ENCODE measurements at regions not wholly inside any gene's neighbourhood (a gene's known extent, or its start where the extent isn't known, plus 50 kb on each side); places are given as distances from the start of the nearest gene placed in this dataset.

- no peak for TF ChIP-seq CTCF (conservative IDR thresholded peaks at IDR 0.05; ENCODE audit: low read depth, low read length)
- no peak for TF ChIP-seq BHLHE40 (IDR thresholded peaks at IDR 0.05; ENCODE audit: low read depth, low read length)
- no peak for TF ChIP-seq POLR2A (IDR thresholded peaks at IDR 0.05; ENCODE audit: low read depth, low read length)
- TF ChIP-seq CHD1 (IDR thresholded peaks at IDR 0.05; ENCODE audit: low read depth, low read length) = no peak
- TF ChIP-seq NFE2L2 (IDR thresholded peaks at IDR 0.05; ENCODE audit: low read depth, low read length) = no peak
- TF ChIP-seq MXI1 (IDR thresholded peaks at IDR 0.05; ENCODE audit: borderline replicate concordance, low read depth, low read length) = no peak
- TF ChIP-seq SMC3 (IDR thresholded peaks at IDR 0.05; ENCODE audit: low read depth, low read length) = no peak
- no peak for TF ChIP-seq RAD21 (IDR thresholded peaks at IDR 0.05; ENCODE audit: low read length)
- TF ChIP-seq CEBPB (IDR thresholded peaks at IDR 0.05; ENCODE audit: low read depth, low read length) = no peak
- TF ChIP-seq FOS (IDR thresholded peaks at IDR 0.05; ENCODE audit: low read depth, low read length) = no peak
- no peak for TF ChIP-seq MAFK (IDR thresholded peaks at IDR 0.05; ENCODE audit: low read depth, low read length)
- TF ChIP-seq ELK1 (IDR thresholded peaks at IDR 0.05; ENCODE audit: borderline replicate concordance, low read depth, low read length) = no peak
- no peak for TF ChIP-seq RFX5 (IDR thresholded peaks at IDR 0.05; ENCODE audit: low read depth, low read length)
- TF ChIP-seq USF2 (IDR thresholded peaks at IDR 0.05; ENCODE audit: low read depth, low read length) = no peak
These were observed 304.3 kb upstream of the ESRRG start for GRCh38 chr1:217027403-217028080.

All from IMR-90 (cell line).